ENCODE measurements at regions not wholly inside any gene's neighbourhood (a gene's known extent, or its start where the extent isn't known, plus 50 kb on each side); places are given as distances from the start of the nearest gene placed in this dataset.
"Not testable (repeated sequence)": the region's sequence is repeated elsewhere in the genome, so short reads cannot be mapped to it uniquely, and the experiment has no call there.

DNA sequence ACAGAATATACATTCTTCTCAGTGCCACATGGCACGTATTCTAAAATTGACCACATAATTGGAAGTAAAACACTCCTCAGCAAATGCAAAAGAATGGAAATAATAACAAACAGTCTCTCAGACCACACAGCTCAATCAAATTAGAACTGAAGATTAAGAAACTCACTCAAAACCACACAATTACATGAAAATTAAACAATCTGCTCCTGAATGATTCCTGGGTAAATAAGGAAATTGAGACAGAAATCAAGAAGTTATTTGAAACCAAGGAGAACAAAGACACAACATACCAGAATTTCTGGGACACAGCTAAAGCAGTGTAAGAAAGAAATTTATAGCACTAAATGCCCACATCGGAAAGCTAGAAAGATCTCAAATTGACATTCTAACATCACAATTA lies 637.3 kb downstream of the ANKRD50 start:
- not testable (repeated sequence) for DNase-seq

DNA sequence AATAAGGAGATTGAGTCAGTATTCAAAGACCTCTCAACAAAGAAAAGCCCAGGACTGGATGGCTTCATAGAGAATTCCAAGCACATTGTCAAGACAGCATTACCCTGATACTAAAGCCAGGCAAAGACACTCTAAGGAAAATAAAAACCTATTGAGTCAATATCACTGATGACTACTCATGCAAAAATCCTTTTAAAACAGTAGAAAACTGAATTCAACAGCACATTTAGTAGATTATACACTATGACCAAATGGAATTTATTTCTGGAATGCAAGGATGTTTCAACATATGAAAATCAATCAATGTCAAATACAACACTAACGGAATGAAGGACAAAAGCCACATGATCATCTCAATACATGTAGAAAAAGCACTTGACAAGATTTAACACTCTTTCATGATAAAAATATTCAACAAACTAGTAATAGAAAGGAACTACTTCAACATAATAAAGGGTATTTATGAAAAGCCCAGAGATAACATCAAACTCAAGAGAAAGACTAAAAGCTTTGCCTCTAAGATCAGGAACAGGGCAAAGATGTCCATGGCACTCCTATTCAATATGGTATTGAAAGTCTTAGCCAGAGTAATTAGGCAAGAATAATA lies 633.3 kb downstream of the ANKRD50 start:
- DNase-seq, result no peak

DNA sequence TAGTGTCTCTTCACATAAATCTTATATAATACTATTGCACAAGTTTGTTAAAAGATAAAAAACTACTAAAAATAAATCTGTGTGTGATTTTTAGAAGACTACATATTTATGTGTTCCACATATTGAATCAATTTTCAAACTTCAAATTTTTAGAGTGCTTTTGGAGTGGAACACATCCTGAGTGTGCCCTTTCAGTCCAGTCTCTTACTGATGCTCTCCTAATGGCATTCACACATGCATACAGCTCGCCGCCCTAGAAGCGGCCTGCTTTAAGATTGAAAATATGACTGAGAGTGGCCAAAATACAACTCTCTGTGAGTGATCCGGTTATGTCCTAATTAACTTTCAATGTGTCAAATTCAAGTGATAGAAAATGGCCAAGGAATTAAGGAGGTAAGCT lies 628.8 kb downstream of the ANKRD50 start:
- no peak for DNase-seq

DNA sequence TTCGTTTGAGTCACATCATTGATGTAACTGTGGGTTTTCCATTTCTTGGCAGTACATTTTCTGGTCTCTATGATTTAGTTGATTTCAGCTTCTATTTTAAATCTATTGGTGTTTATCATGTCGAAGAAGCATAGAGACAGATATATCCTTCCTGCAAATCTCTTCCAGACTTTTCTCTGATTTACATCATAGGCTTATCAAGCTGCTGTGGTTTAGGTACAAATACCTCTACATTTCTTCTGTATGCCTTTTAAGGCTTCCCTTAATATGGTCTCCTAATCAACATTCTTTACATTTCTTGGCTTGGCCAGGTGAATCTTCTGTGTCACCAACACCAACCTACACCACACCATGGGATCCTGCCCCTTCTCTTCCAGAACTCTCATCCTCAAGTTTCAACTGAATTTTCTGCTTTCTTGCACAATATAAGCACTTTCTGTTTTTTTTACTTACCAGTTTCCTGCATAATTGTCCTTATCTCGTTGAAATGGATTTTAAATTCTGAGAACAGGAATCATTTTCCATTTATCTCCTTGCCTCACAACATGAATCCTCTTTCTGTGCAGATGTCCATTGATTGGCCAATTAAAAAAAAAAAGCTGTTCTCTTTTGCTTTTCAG lies 626.9 kb downstream of the ANKRD50 start:
- DNase-seq, result no peak

DNA sequence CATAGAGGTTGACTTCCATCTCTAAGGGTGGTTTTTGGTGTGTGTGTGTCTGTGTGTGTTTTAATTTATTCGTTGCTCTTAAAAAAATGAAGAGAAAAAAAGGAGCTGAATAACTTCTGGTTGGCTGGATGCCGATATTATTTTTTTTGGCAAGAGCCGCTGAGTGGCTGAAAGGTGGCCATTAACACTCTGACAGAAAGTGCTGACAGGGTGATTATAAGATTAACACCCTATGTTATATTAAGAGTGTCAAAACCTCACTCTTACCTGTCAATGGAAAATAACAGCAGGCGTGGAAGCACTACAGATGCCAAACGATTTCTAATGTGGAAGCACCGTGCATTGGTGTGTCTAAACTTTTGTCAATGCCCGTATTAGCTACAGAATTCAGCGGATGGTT lies 622.5 kb downstream of the ANKRD50 start:
- DNase-seq, result no peak

DNA sequence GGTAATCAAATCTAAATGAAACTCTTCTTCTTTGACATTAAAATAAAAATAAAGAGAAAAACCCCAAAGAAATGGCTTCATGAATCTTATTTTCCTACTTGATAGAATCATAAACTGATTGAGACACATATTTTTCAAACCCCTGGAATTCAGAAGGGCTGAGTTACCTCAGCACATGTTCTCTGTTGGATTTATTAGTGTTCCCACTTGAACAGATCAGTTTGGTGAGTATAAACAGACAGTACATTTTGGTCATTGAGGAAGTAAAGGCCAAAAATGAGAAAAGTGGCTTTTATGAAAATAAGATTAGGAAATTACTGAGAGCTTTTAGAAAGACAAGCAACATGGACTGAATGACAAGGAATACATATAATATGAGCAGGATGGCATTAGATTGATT lies 620.4 kb downstream of the ANKRD50 start:
- no peak for DNase-seq

DNA sequence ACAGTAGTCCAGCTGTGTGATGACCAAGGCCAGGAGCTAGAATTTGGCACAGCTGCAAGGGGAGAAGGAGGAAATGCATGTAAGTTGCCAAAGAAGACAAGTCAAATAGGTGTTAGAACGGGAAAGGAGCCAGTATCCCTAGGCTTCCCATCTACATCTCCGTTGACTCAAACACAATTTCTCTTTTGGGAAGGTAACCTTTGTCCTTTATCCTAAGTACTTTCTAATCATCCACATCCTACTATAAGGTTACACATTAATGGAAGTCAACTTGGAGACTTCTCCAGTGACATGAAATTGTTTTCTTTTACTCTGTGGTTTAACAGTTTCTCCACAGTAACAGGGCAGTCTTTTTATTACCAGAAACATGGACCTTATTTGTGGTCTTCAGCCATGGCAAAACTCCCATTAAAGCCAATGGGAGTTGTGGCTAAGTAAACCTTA lies 620.0 kb downstream of the ANKRD50 start:
- DNase-seq, result no peak

DNA sequence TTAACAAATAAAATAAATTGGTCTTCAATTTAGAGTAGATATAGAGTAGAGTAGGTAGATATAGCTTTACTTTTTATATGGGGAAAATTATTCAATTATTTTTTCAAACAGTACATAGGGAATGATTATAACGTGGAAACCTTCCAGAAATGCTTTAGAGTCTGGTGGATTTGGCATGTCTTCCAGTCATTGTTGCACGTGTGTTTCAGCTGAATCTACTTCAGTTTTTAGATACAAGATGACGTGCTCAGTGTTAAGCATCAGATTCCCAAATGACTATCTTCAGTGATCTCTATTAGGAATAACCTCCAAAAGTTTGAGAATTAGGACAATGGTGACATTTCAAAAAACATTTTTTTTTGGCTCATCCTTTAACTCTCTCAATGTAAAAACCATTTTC lies 616.9 kb downstream of the ANKRD50 start:
- no peak for DNase-seq

DNA sequence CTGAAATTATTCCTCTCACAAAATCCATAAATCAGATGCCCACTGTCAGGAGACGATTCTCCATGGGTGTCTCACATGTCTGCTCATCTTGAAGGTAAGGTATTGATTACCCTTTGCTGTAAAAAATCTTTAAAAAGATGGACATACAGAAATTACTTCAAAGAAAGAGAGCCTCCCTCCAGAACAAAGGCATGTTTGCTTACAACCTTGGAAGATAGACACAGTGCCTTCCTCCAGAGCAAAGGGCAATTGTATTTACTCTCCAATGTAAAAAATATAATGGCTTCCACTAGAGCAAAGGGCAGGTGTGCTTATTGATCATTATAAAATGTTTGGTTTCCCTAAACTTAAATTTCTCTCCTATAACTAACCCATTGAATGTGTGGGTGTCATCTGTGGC lies 616.2 kb downstream of the ANKRD50 start:
- no peak for DNase-seq

DNA sequence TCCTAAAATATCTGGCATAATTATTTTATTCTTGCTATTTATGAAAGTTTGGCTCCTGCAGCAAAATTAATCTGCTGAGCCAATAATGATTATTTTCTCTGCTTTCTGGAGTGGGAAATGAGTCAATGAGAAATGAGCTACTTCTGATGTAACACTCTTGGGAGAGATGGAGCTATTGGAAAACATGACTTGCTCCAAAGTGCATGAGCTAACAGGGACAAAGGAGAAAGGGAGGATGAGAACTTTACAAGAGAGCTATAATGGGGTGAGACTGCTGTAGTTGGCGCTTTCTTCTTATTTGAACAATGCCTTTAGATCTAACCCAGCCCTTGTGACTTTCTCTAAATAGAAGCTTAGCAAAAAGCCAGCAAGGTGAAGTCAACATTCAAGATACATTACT lies 615.1 kb downstream of the ANKRD50 start:
- no peak for DNase-seq

DNA sequence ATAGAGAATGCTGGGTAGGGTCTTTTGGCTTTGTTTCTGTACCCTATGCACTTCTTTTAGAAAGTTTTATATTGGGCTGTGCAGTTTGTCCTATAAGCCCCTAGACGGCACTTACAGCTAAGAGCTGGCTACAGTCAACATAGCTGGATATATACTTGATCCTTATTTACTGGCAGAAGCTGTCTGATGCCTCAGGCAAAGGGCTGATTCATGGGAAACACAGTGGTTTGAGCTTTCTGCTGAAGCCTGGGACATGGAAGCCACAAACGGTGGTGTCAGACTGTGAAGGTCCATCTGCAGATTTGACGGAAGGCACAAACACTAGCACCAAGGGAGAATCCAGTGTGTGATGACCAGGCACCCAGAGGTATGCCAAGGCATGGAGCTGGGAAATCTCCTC lies 608.4 kb downstream of the ANKRD50 start:
- DNase-seq, result no peak

DNA sequence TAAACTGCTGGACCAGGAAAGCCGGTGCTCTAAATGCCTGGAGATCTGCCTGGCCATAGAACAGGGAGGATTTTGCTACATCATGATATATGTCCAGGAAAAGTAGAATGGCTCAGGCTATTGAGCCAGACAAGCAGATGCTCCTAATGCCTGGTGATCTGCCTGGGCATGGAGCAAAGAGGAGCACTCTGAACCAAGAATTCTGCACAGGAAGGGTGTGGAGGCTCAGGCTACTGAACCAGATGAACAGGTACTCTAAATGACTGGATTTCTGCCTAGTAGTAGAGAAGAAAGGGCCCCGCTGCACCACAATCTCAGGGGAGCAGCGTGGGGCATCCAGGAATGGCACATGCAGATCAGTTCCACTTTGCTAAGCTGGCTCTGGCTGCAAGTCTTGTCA lies 607.9 kb downstream of the ANKRD50 start:
- DNase-seq, result no peak

DNA sequence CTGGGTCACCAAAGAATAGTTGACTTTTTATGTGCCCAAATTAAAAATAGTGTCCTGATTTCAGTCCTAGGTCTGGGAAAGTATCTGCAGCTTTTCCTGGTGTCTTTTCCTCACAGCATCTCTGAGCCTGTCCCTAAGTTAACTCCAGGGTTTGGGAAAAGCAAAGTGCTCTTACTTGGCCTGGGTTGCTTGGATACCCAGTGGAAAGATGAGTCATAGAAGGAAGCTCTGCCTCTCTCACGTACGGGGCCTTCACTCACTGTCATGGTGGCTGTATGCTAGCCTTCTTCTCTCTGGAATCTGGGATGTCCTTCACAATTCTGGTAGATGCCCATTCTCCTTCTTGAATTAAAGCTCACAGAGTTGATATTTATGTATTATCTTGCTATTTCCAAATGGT lies 607.3 kb downstream of the ANKRD50 start:
- no peak for DNase-seq

DNA sequence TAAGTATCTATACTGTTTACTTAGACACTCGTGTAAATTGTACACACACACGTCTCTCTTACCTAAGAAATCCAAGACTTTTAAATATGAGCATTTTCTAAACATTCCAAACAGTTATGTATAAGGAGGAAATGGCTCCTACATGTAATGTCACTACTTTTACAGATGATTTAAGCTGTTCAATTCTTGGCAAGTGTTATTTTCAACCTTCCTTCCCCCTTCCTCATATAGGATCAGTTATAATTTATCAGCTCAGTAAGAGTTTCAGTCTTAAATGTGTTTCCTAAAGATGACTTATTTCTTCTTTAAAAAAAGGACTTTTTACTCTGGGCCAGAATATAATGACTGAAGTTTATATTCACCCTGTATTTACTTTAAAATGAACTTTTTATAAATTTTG lies 601.1 kb downstream of the ANKRD50 start:
- DNase-seq, result no peak

DNA sequence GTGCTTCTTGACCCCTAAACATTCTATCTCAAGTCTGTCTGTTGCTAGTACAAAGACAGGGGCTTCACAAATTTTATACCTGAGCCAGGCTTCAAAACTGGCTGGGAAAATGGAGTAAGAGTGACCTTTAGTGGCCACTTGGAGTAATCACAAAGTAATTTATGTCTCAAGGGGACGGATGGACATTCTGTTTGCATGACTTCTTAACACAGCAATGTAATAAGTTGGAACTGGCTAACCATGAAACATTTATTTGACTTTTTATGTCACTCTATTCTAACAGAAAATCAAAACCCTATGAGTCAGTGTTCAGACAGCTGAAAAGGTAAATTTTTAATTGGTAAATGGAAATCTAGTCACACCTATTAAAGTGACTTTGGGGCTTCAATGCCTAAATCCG lies 600.6 kb downstream of the ANKRD50 start:
- DNase-seq, result no peak

DNA sequence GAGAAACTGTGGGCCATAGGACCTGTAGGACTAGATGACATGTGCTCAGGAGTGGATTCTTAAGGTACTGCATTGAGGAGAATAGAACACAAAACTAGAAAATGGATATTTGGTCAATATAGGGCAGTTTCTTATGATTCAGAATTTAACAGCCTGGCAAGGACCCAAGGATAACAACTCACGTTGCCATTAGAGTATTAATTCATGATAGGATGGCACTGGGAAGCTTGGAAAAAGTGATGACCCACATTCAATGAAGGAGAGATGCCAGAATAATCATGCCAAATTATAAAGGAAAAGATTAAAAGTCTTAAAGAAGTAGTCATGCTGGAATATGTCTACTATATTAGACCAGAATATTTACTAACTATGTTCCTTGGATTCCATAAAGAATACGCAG lies 594.5 kb downstream of the ANKRD50 start:
- no peak for DNase-seq

DNA sequence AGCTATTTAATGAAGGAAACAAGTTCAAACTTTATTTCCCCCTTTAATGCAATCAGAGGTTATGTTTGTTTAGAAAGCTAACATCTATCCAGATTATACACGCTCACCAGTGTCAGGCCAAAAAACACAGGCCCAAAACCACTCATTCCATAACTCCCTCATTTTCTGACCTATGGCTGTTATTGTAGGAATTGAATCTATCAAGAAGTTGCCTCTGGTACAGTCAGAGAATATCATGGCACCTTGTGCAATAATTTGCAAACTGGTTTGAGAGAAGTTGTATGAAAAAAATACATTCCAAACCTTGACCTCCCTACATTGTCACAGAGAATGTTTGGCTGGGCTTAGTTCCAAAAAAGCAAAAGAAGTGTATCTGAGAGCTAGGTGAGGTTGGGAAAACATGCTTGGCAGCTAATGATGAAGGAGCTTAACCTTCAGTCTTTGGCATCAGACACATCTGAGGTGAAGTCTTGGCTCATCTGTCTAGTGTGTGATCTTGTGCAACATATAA lies 591.0 kb downstream of the ANKRD50 start:
- DNase-seq, result no peak

DNA sequence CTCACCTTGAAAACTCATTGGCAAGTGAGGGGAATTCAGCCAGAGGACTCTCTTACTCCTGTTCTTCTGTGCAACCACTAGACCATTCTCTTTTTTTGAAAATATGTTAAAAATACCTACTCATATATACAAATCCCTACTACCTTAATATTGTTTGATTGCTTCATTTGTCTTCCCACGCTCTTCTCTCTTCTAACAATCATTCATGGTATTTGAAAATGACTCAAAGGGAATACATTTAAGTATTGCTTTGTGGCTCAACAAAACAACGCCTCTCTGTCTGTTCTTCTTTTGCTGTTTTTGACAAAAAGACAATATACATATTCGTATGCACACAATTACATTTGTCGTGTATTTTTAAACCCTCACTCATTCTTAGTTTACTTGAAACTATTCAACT lies 589.4 kb downstream of the ANKRD50 start:
- no peak for DNase-seq

DNA sequence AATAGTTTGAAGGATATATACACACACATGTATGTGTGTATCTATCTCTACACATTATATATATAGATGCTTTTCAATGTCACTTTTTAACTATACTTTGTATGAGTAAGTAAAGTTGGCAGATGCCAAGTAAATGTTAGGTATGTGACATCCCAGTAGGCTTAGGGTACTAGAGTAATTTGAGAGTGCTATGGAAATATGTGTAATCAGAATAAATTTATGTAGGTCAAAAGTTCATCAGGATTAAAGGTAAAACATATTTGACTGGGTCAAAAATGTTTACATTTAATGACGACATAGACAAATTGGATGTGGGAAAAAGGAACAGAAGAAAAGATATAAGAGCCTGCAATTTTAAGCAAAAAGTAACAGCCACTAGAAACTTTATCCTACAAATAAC lies 588.8 kb downstream of the ANKRD50 start:
- DNase-seq, result no peak

DNA sequence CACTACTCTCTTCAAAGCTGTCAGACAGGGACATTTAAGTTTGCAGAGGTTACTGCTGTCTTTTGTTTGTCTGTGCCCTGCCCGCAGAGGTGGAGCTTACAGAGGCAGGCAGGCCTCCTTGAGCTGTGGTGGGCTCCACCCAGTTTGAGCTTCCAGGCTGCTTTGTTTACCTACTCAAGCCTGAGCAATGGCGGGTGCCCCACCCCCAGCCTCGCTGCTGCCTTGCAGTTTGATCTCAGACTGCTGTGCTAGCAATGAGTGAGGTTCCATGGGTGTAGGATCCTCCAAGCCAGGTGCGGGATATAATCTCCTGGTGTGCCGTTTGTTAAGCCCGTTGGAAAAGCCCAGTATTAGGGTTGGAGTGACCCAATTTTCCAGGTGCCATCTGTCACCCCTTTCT lies 581.2 kb downstream of the ANKRD50 start:
- DNase-seq, result not testable (repeated sequence)

DNA sequence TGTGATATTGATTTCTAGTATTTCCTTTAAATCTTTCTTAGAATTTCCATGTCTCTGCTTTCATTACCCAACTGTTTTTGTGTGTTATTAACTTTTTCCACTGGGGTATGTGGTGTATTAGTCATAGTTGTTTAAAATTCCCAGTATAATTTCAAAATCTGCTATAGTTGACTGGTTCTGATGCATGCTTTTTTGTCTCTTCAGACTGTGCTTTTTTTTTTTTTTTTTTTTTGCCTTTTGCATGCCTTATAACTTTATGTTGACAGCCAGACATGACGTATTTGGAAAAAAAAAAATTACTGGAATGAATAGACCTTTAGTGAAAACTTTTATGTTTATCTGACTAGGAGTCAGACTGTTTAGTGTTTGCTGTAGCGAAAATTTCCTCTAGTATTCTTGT lies 580.4 kb downstream of the ANKRD50 start:
- no peak for DNase-seq

DNA sequence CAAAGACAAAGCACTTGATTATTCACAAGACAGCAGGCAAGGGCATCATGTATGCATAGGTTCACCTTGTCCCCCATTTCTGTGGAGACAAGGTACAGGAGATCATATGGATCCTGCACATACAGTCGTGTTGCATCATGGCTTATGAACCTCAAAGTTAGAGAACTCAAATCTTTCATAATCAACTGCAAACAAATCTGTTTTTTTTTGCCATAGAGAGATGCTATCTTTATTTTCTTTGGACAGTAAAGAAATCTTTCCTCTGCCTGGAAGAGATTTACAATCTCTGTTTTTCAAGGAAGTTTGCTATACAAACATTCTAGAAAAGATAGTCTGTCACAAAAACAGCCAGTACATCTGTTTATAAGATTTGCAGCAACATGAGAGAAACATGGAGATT lies 578.8 kb downstream of the ANKRD50 start:
- no peak for DNase-seq

DNA sequence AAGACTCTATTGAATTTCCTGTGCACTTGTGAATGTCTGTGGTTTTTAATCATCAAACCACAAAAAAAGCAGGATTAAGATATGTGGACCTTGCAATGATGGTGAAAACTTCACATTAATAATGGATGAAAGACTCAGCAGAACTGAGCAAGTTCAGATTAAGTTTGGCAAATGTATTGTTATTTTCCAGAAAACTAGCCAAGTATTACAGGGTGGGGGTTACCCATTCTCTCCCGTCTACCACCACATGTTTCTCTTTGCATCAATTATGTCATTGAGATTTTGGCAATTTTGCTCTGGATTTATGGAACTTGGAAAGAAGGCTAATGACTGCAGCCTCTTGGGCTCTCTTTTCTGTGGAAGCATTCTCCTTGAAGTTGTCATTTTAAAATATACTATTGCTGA lies 577.1 kb downstream of the ANKRD50 start:
- no peak for DNase-seq

DNA sequence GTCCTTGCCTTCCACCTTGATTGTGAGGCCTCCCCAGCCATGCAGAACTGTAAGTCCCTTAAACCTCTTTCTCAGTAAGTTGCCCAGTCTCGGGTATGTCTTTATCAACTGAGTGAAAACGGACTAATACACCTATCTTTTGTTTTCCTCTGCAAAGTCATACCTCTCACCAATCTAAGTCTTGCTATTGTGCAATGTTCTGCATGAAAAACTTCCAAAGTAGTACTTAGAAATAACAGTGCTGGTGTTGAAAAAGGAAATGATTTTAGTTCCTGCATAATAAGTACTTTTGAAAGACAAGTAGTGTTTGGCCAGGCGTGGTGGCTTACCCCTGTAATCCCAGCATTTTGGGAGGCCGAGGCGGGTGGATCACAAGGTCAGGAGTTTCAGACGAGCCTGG lies 573.5 kb downstream of the ANKRD50 start:
- DNase-seq, result no peak

DNA sequence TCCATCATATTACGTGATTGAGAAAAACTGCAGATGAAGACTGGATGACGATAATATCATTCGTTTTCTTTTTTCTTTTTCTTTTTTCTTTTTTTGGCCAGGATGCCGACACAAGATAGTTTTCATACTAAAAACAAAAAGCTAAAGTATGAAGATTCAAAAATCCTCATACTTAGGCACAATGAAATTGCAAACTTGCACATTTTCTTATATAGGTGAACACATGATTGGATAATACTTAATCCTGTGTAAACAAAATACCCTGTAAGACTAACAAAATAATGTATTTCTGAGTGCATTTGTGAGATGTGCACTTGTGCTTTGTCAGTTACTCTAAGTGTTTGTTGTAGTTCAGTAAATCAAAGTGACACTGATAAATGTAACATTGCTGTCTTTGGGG lies 568.9 kb downstream of the ANKRD50 start:
- DNase-seq, result no peak

Data from CD4-positive, alpha-beta T cell treated with Interleukin-17A for 1 hour (primary cell).